Tibial nerve (tissue), 4 donors: ENCODE measurements at regions not wholly inside any gene's neighbourhood (a gene's known extent, or its start where the extent isn't known, plus 50 kb on each side); places are given as distances from the start of the nearest gene placed in this dataset.

Source experiments
- CTCF ChIP-seq, 5 experiments: fragments of 200-600 bp in 3 of 5; fragments of 450-650 bp in 2 of 5; sonication (generic) in 3 of 5; IDR thresholded peaks; one replicate each; pipeline ENCODE4 v1.5.1; 2016 to 2019; ENCODE audit warnings: antibody characterized with exemption in 5 of 5, mild to moderate bottlenecking in 3 of 5, moderate library complexity in 2 of 5
- EP300 ChIP-seq, 2 donors: sonication (generic); formaldehyde crosslinking; IDR thresholded peaks; one replicate each; pipeline ENCODE4 v1.6.1; 2017; ENCODE audit warnings: antibody characterized with exemption in 2 of 2, mild to moderate bottlenecking in 1 of 2
- POLR2A ChIP-seq, 2 donors: fragments of 450-650 bp; IDR thresholded peaks; one replicate each; pipeline ENCODE4 v1.6.1; 2017; ENCODE audit warnings: antibody characterized with exemption in 2 of 2, mild to moderate bottlenecking in 2 of 2, moderate library complexity in 2 of 2

DNA sequence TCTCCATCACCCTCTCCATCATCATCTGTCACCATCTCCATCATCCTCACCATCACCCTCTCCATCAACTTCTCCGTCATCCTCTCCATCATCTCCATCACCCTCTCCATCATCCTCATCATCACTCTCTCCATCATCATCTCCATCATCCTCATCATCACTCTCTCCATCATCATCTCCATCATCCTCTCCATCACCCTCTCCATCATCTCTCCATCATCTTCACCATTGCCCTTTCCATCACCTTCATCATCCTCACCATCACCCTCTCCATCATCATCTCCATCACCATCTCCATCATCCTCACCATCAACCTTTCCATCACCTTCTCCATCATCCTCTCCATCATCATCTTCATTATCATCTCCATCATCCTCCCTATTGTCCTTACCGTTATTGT, 565.5 kb upstream of the SGCD start:
- TF ChIP-seq CTCF (IDR thresholded peaks at IDR 0.05) (no peak), POLR2A (IDR thresholded peaks at IDR 0.05) (no peak), EP300 (IDR thresholded peaks at IDR 0.05) (no peak)
